IMR-90 (cell line): ENCODE measurements at regions not wholly inside any gene's neighbourhood (a gene's known extent, or its start where the extent isn't known, plus 50 kb on each side); places are given as distances from the start of the nearest gene placed in this dataset.

Experiments
- ATAC-seq: fragments of 200-7000 bp; cut with Tn5 transposase; 2 replicates; pipeline ENCODE4 v1.9.1; 2020; ENCODE audit warnings: low read depth, mild to moderate bottlenecking, moderate library complexity
- BruUV-seq: library from RNA; stranded (reverse); fragments of 400-500 nt; replicated peaks from 2 replicates; lab custom pipeline; 2021; lab: Mats Ljungman, UMichigan
- CTCF ChIA-PET: fragments of 300-600 bp; formaldehyde crosslinking; extraction: SDS; loops from one replicate; lab custom pipeline; 2021; ENCODE audit warnings: antibody characterized with exemption; lab: Yijun Ruan, JAX
- POLR2A ChIA-PET: fragments of 300-600 bp; sonication (Branson Sonifier 250); formaldehyde crosslinking; loops from one replicate; lab custom pipeline; 2022; ENCODE audit warnings: antibody characterized with exemption; ENCODE audit not compliant: unreplicated experiment; lab: Charles Lee
- DNase-seq: peaks from one replicate; pipeline ENCODE4 v3.0.0; 2013
- H2AFZ ChIP-seq: replicated peaks from 2 replicates; pipeline ENCODE3; 2013; ENCODE audit warnings: low read length, mild to moderate bottlenecking; ENCODE audit not compliant: poor library complexity
- H2AK5ac ChIP-seq: 2 replicates; pipeline ENCODE4 v1.6.1; 2013; ENCODE audit warnings: low read depth, low read length, inconsistent platforms
- H2AK9ac ChIP-seq: replicated peaks from 2 replicates; pipeline ENCODE3; 2013; ENCODE audit warnings: mild to moderate bottlenecking, low read depth, low read length, moderate library complexity; ENCODE audit not compliant: poor library complexity
- H2BK120ac ChIP-seq: 2 replicates; pipeline ENCODE4 v1.6.1; 2013; ENCODE audit warnings: low read depth, low read length, inconsistent platforms
- H2BK15ac ChIP-seq: 3 replicates; pipeline ENCODE4 v1.6.1; 2013; ENCODE audit warnings: low read depth, low read length, inconsistent platforms
- H2BK20ac ChIP-seq: 2 replicates; pipeline ENCODE4 v1.6.1; 2013; ENCODE audit warnings: low read depth, mild to moderate bottlenecking, inconsistent platforms, low read length, moderate library complexity
- H2BK5ac ChIP-seq: 2 replicates; pipeline ENCODE4 v1.6.1; 2013; ENCODE audit warnings: mild to moderate bottlenecking, low read depth, low read length, inconsistent platforms; ENCODE audit not compliant: poor library complexity, severe bottlenecking
- H3K14ac ChIP-seq: replicated peaks from 2 replicates; pipeline ENCODE4 v1.6.1; 2013; ENCODE audit warnings: low read depth, low read length, inconsistent platforms
- H3K18ac ChIP-seq: 2 replicates; pipeline ENCODE4 v1.6.1; 2013; ENCODE audit warnings: low read depth, low read length, control low read depth
- H3K23ac ChIP-seq: 2 replicates; pipeline ENCODE4 v1.6.1; 2013; ENCODE audit warnings: low read depth, low read length, inconsistent platforms
- H3K27ac ChIP-seq: 2 replicates; pipeline ENCODE4 v1.5.1; 2013; ENCODE audit warnings: mild to moderate bottlenecking, control low read depth, low read length; ENCODE audit not compliant: insufficient read depth
- H3K27me3 ChIP-seq: 2 replicates; pipeline ENCODE4 v1.6.1; 2013; ENCODE audit warnings: low read length; ENCODE audit not compliant: control insufficient read depth, insufficient read depth
- H3K36me3 ChIP-seq: 2 replicates; pipeline ENCODE4 v1.6.1; 2013; ENCODE audit warnings: low read length, mixed read lengths; ENCODE audit not compliant: control insufficient read depth, insufficient read depth
- H3K4ac ChIP-seq: 2 replicates; pipeline ENCODE4 v1.6.1; 2013; ENCODE audit warnings: low read depth, low read length, inconsistent platforms
- H3K4me1 ChIP-seq: 2 replicates; pipeline ENCODE4 v1.6.1; 2013; ENCODE audit warnings: low read length, mixed read lengths; ENCODE audit not compliant: control insufficient read depth, insufficient read depth
- H3K4me2 ChIP-seq: 2 replicates; pipeline ENCODE4 v1.6.1; 2013; ENCODE audit warnings: low read depth, mild to moderate bottlenecking, control low read depth, low read length, moderate library complexity
- H3K4me3 ChIP-seq: 2 replicates; pipeline ENCODE4 v1.5.1; 2013; ENCODE audit warnings: low read depth, mild to moderate bottlenecking, control low read depth, low read length, moderate library complexity; ENCODE audit not compliant: insufficient read depth
- H3K56ac ChIP-seq: 2 replicates; pipeline ENCODE4 v1.6.1; 2013; ENCODE audit warnings: low read length, inconsistent platforms; ENCODE audit not compliant: insufficient read depth; ENCODE audit errors: extremely low read depth
- H3K79me1 ChIP-seq, 2 experiments: 2 replicates each; pipeline ENCODE4 v1.6.1; 2013; ENCODE audit warnings: low read length in 2 of 2, inconsistent platforms in 1 of 2, low read depth in 1 of 2
- H3K9ac ChIP-seq: 2 replicates; pipeline ENCODE4 v1.6.1; 2013; ENCODE audit warnings: low read depth, low read length, control low read depth
- H3K9me1 ChIP-seq: 2 replicates; pipeline ENCODE4 v1.6.1; 2013; ENCODE audit warnings: low read length, inconsistent platforms; ENCODE audit not compliant: insufficient read depth
- H3K9me3 ChIP-seq: 2 replicates; pipeline ENCODE4 v1.6.1; 2013; ENCODE audit warnings: low read length; ENCODE audit not compliant: control insufficient read depth, insufficient read depth
- H4K20me1 ChIP-seq: 2 replicates; pipeline ENCODE4 v1.6.1; 2013; ENCODE audit warnings: low read length, inconsistent platforms; ENCODE audit not compliant: insufficient read depth
- H4K5ac ChIP-seq: 2 replicates; pipeline ENCODE4 v1.6.1; 2013; ENCODE audit warnings: mild to moderate bottlenecking, low read depth, low read length, control low read depth
- H4K8ac ChIP-seq, 2 experiments: 2 replicates each; pipeline ENCODE4 v1.6.1; 2013; ENCODE audit warnings: low read depth in 2 of 2, low read length in 2 of 2, control low read depth in 1 of 2, inconsistent platforms in 1 of 2
- H4K91ac ChIP-seq: 2 replicates; pipeline ENCODE4 v1.6.1; 2013; ENCODE audit warnings: low read depth, low read length, inconsistent platforms; ENCODE audit not compliant: insufficient read depth
- BHLHE40 ChIP-seq: fragments of 150-350 bp; IDR thresholded peaks from 2 replicates; pipeline ENCODE4 v1.6.1; 2016; ENCODE audit warnings: mild to moderate bottlenecking, low read depth, low read length
- CEBPB ChIP-seq: IDR thresholded peaks from 2 replicates; pipeline ENCODE4 v1.6.1; 2012; ENCODE audit warnings: low read depth, low read length, improper control_type of control experiment
- FOS ChIP-seq: fragments of 150-350 bp; IDR thresholded peaks from 2 replicates; pipeline ENCODE4 v1.6.1; 2016; ENCODE audit warnings: low read depth, low read length
- MAFK ChIP-seq: IDR thresholded peaks from 2 replicates; pipeline ENCODE4 v1.6.1; 2012; ENCODE audit warnings: low read depth, low read length, improper control_type of control experiment
- NFE2L2 ChIP-seq: fragments of 150-350 bp; IDR thresholded peaks from 2 replicates; pipeline ENCODE4 v1.6.1; 2016; ENCODE audit warnings: low read depth, mild to moderate bottlenecking, low read length
- POLR2A ChIP-seq: IDR thresholded peaks from 2 replicates; pipeline ENCODE4 v1.6.1; 2012; ENCODE audit warnings: mild to moderate bottlenecking, low read depth, low read length
- RAD21 ChIP-seq: IDR thresholded peaks from 2 replicates; pipeline ENCODE4 v1.6.1; 2012; ENCODE audit warnings: low read length, improper control_type of control experiment
- RCOR1 ChIP-seq: IDR thresholded peaks from 2 replicates; pipeline ENCODE4 v1.6.1; 2012; ENCODE audit warnings: mild to moderate bottlenecking, low read length, improper control_type of control experiment; ENCODE audit not compliant: insufficient replicate concordance
- RFX5 ChIP-seq: IDR thresholded peaks from 2 replicates; pipeline ENCODE4 v1.8.0; 2012; ENCODE audit warnings: low read depth, mild to moderate bottlenecking, low read length, moderate library complexity
- SMC3 ChIP-seq: fragments of 150-350 bp; IDR thresholded peaks from 2 replicates; pipeline ENCODE4 v1.6.1; 2016; ENCODE audit warnings: low read depth, mild to moderate bottlenecking, antibody characterized with exemption, low read length, moderate library complexity
- WGBS, 2 experiments: methylation state at CpG; one replicate each; pipeline versions ENCODE4 v1.1.5 to v1.1.7; 2013; ENCODE audit warnings: missing lambda C conversion rate in 2 of 2; ENCODE audit not compliant: insufficient read length in 1 of 2; ENCODE audit errors: extremely low coverage in 2 of 2; 5-methylcytosine and 5-hydroxymethylcytosine counted together
- dilution Hi-C: fragments of 300-500 bp; cut with HindIII; formaldehyde crosslinking; loops from one replicate; pipeline ENCODE4 v1.14.3; 2018; ENCODE audit warnings: low sequenced_read_pairs; ENCODE audit not compliant: unreplicated experiment
- in situ Hi-C: fragments of 300-500 bp; cut with MboI; formaldehyde crosslinking; loops from 3 replicates; pipeline ENCODE4 v1.14.3; 2019; ENCODE audit warnings: low sequenced_read_pairs, inconsistent platforms, mixed read lengths
- intact Hi-C: fragments of 100-400 bp; cut with micrococcal nuclease; formaldehyde crosslinking; loops from 2 replicates; pipeline ENCODE4 v1.10.0; 2022
- TF ChIP-seq, protein P1 (sequence below): fragments of 150-350 bp; IDR thresholded peaks from 2 replicates; pipeline ENCODE4 v1.6.1; 2017; ENCODE audit warnings: mild to moderate bottlenecking, antibody characterized with exemption, low read length, low read depth
- TF ChIP-seq, protein P2 (sequence below): conservative IDR thresholded peaks from 2 replicates; pipeline ENCODE4 v1.5.1; 2012; ENCODE audit warnings: mild to moderate bottlenecking, low read depth, low read length, improper control_type of control experiment

DNA sequence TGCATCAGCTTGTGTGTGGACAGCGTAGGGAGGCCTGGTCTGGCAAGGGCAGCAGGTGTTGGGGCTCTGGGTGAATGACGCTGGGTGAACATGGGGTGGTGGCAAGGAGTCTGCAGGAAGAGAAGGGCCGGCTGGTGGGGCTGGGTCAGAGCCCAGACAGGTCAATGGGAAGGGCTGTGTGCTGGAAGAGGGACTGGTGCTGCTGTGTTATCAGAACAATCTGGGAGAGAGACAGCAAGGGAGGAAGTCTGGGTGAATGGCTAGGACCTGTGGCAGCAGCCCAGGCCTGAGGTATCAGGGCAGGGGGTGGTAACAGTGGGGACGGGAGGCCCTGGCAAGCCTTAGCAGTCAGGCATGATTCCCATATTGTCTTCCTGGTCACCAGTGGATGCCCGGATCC lies 206.7 kb downstream of the SNX19 start:
- intact Hi-C loops: no loop called here
- Histone ChIP-seq H3K79me1 (no peaks in the 10 kb centered on the region), H4K8ac (peak overlapping the region in 1 of 2 experiments; percentile 12; a peak in 1 of 4 replicates), H2AFZ (peak overlapping the region; percentile 29), H4K91ac (no peak overlapping the region), H4K5ac (peak overlapping the region; percentile 34; the same call in 1 of the 2 replicates), H3K36me3 (no peaks in the 10 kb centered on the region), H3K4me3 (no peak overlapping the region), H2BK15ac (no peak overlapping the region), H4K20me1 (no peaks in the 10 kb centered on the region), H3K14ac (0 out of 2 replicates have a peak overlapping the region, but pooled peaks have one; percentile 14), H3K18ac (peak overlapping the region; percentile 28; the same call in 1 of the 2 replicates), H3K27me3 (no peaks in the 10 kb centered on the region), H3K9ac (no peak overlapping the region), H3K27ac (peak overlapping the region; percentile 29; the same call in 1 of the 2 replicates), H3K56ac (no peak overlapping the region), H3K9me3 (peaks cover 2% of the 10 kb centered on the region; the same call in 1 of the 2 replicates), H3K9me1 (peaks cover 6% of the 10 kb centered on the region), H3K4ac (peak overlapping the region; percentile 24; the same call in 1 of the 2 replicates), H3K23ac (no peak overlapping the region), H2BK5ac (no peak overlapping the region), H2BK20ac (0 out of 2 replicates have a peak overlapping the region, but pooled peaks have one; percentile 85), H3K4me2 (no peak overlapping the region), H3K4me1 (peaks cover 20% of the 10 kb centered on the region), H2BK120ac (peak overlapping the region; percentile 52; the same call in 1 of the 2 replicates), H2AK9ac (no peak overlapping the region), H2AK5ac (peak overlapping the region; percentile 70)
- in situ Hi-C loops: no loop called here
- ChIA-PET POLR2A (no interaction called here), CTCF (no interaction called here)
- DNase-seq (no peak), ATAC-seq (no peak)
- BruUV-seq: no TSS peak
- WGBS, 2 experiments: 88% methylated on average over 3 of the region's 5 CpGs; no CpG with 5 or more reads in 1 of the 2 experiments
- TF ChIP-seq, protein P1, sequence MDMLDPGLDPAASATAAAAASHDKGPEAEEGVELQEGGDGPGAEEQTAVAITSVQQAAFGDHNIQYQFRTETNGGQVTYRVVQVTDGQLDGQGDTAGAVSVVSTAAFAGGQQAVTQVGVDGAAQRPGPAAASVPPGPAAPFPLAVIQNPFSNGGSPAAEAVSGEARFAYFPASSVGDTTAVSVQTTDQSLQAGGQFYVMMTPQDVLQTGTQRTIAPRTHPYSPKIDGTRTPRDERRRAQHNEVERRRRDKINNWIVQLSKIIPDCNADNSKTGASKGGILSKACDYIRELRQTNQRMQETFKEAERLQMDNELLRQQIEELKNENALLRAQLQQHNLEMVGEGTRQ: no peak
- no peak for TF ChIP-seq SMC3
- no peak for TF ChIP-seq CEBPB
- TF ChIP-seq, protein P2, sequence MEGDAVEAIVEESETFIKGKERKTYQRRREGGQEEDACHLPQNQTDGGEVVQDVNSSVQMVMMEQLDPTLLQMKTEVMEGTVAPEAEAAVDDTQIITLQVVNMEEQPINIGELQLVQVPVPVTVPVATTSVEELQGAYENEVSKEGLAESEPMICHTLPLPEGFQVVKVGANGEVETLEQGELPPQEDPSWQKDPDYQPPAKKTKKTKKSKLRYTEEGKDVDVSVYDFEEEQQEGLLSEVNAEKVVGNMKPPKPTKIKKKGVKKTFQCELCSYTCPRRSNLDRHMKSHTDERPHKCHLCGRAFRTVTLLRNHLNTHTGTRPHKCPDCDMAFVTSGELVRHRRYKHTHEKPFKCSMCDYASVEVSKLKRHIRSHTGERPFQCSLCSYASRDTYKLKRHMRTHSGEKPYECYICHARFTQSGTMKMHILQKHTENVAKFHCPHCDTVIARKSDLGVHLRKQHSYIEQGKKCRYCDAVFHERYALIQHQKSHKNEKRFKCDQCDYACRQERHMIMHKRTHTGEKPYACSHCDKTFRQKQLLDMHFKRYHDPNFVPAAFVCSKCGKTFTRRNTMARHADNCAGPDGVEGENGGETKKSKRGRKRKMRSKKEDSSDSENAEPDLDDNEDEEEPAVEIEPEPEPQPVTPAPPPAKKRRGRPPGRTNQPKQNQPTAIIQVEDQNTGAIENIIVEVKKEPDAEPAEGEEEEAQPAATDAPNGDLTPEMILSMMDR: no peak
- no peak for TF ChIP-seq POLR2A
- TF ChIP-seq NFE2L2: no peak
- TF ChIP-seq RFX5: no peak
- TF ChIP-seq MAFK: no peak
- TF ChIP-seq FOS: no peak
- TF ChIP-seq RCOR1: no peak
- no peak for TF ChIP-seq RAD21
- TF ChIP-seq BHLHE40: no peak
- dilution Hi-C loops: no loop called here
